Aorta (tissue), 5 donors: ENCODE measurements at regions not wholly inside any gene's neighbourhood (a gene's known extent, or its start where the extent isn't known, plus 50 kb on each side); places are given as distances from the start of the nearest gene placed in this dataset.

Experiments
- ATAC-seq: fragments of 200-7000 bp; cut with Tn5 transposase; one replicate; pipeline ENCODE4 v1.9.1; 2022; ENCODE audit warnings: moderate library complexity; ENCODE audit not compliant: low FRiP score
- DNase-seq, 2 donors: peaks; one replicate each; pipeline ENCODE4 v3.0.0-alpha.2; 2020
- H3K27ac ChIP-seq, 2 donors: one replicate each; pipeline ENCODE4 v1.5.1; 2013; ENCODE audit warnings: low read length in 2 of 2, mild to moderate bottlenecking in 2 of 2, moderate library complexity in 2 of 2, control low read depth in 1 of 2, inconsistent platforms in 1 of 2, low read depth in 1 of 2
- H3K27me3 ChIP-seq, 2 donors: one replicate each; pipeline ENCODE4 v1.6.1; 2013; ENCODE audit warnings: control low read depth in 1 of 2, low read length in 1 of 2, mild to moderate bottlenecking in 1 of 2, moderate library complexity in 1 of 2; ENCODE audit not compliant: insufficient read depth in 2 of 2, control insufficient read depth in 1 of 2
- H3K36me3 ChIP-seq, 2 donors: one replicate each; pipeline ENCODE4 v1.6.1; 2013; ENCODE audit warnings: control low read depth in 1 of 2, low read length in 1 of 2, mild to moderate bottlenecking in 1 of 2; ENCODE audit not compliant: insufficient read depth in 2 of 2, control insufficient read depth in 1 of 2
- H3K4me1 ChIP-seq, 2 donors: one replicate each; pipeline ENCODE4 v1.6.1; 2013; ENCODE audit warnings: low read length in 2 of 2, control low read depth in 1 of 2, mild to moderate bottlenecking in 1 of 2, moderate library complexity in 1 of 2; ENCODE audit not compliant: insufficient read depth in 2 of 2, control insufficient read depth in 1 of 2
- H3K4me3 ChIP-seq, 2 donors: one replicate each; pipeline ENCODE4 v1.5.1; 2013; ENCODE audit warnings: low read length in 2 of 2, control low read depth in 1 of 2, mild to moderate bottlenecking in 1 of 2
- H3K9me3 ChIP-seq: one replicate; pipeline ENCODE4 v1.6.1; 2013; ENCODE audit warnings: mild to moderate bottlenecking, low read length; ENCODE audit not compliant: control insufficient read depth
- WGBS, 2 donors: extraction: QIAGEN DNeasy Blood & Tissue Kit; methylation state at CpG; one replicate each; pipeline ENCODE4 v1.1.7; 2013; 5-methylcytosine and 5-hydroxymethylcytosine counted together
- intact Hi-C, 2 donors: fragments of 100-400 bp; cut with DNase I; formaldehyde crosslinking; loops; one replicate each; pipeline versions ENCODE4 v1.14.2 to v1.15.0; 2022
- donor health status: healthy with polysubstance abuse.
- donor health status: Bipolar disorder and iron deficiency.
- donor health status: DM: no; HTN: no; CAD: no.
- donor health status: DM: no; HTN: no; CAD: no.
- donor health status: DM: yes; HTN: yes; CAD: no.

DNA sequence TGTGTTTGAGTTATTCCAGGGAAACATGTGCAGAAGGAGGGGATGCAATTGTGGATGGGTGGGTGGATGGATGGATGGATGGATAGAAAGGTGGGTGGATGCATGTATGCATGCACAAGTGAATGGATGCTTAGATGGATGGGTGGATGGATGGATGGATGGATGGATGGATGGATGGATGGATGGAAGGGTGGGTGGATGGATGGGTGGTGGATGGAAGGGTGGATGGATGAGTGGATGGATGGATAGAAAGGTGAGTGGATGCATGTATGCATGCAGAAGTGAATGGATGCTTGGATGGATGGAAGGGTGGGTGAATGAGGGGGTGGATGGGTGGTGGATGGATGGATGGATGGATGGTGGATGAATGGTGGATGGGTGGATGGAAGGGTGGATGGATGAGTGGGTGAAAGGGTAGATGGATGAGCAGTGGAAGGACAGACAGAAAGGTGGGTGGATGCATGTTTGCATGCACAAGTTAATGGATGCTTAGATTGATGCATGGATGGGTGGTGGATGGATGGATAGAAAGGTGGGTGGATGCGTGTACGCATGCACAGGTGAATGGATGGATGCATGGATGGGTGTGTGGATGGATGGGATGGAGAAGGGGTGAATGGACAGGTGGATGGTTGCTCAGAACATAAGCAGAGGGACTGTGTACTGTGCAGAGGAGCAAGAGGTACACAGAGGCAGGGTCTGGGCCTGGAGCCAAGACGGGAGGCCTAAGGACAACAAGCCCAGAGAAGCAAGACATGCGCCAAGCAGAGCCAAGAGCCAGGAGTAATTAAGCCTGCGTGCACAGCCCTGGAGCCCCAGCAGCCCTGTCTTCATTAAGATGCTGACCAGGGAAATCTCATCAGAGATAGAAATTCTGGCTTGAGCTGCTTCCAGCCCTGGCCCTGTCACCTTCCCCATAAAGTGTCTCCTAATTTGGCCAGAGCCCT, 84.6 kb upstream of the PPP1R26 start:
- peaks cover 6% of the 10 kb centered on the region for H3K9me3 ChIP-seq
- ATAC-seq: no peak
- H3K27ac ChIP-seq: no peak overlapping the region
- DNase-seq: no peak
- intact Hi-C loops: no loop called here
- H3K27me3 ChIP-seq: no peaks in the 10 kb centered on the region
- no peak overlapping the region for H3K4me3 ChIP-seq
- 74 to 75% methylated on average over 5 of the region's 5 CpGs for WGBS, 2 donors
- H3K36me3 ChIP-seq: no peaks in the 10 kb centered on the region
- no peaks in the 10 kb centered on the region for H3K4me1 ChIP-seq

DNA sequence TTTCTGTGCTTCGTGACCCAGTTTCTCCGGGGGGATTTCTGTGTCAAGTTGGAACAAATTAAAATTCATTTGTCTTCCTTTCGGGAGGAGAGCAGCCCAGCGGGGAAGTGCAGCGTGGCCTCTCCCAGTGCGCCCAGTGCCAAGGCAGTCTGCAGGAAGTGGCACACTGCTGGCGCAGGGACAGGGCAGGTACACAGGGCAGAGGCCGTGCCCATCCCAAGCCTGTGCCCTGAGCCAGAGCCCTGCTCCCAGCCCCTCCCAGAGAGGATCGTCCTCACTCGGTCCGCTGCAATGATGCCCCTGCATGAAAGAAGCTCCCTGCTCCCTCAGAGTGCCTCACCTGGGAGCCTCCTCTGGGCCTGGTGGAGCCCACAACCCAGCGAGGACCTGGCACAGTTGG, 82.4 kb upstream of the PPP1R26 start:
- H3K36me3 ChIP-seq: no peaks in the 10 kb centered on the region
- WGBS, 2 donors: 94% methylated on average over 12 of the region's 12 CpGs
- H3K27ac ChIP-seq: no peak overlapping the region
- no peak overlapping the region for H3K4me3 ChIP-seq
- DNase-seq: no peak
- ATAC-seq: no peak
- intact Hi-C loops: no loop called here
- H3K27me3 ChIP-seq: no peaks in the 10 kb centered on the region
- peaks cover 6% of the 10 kb centered on the region for H3K9me3 ChIP-seq
- H3K4me1 ChIP-seq: no peaks in the 10 kb centered on the region

DNA sequence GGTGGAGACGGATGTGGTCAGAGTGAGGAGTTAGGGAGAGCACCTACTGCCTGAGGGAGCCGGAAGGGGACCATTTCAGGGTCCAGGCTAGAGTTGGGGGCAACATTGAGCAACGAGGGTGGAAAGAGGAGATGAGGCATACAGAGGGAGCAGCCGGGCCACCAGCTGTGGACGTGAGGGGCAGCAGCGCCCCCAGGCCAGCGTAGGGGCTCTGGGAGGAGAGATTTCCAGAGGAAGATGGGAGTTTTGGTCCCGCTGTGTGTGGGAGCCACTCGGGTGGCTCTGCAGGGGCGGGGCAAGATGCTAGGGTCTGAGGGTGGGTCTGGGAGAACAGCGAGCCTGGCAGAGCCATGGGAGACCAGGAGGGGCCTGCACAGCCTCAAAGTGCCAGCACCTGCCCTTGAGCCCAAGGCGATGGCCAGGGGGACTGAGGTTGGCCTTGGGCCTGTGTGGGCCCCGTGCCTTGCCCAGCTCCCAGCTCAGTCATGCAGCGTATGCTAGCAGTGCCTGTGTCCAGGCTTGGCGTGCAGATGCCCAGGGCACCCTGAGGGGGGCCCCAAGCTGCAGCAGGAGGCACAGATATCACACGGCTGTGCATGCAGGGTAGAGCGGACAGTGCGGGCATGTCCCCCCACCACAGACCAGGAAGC, 80.5 kb upstream of the PPP1R26 start:
- no peaks in the 10 kb centered on the region for H3K4me1 ChIP-seq
- H3K27me3 ChIP-seq: no peaks in the 10 kb centered on the region
- 62 to 65% methylated on average over 17 to 18 of the region's 18 CpGs for WGBS, 2 donors
- no peak overlapping the region for H3K27ac ChIP-seq
- H3K4me3 ChIP-seq: no peak overlapping the region
- no peak for DNase-seq
- ATAC-seq: no peak
- peaks cover 6% of the 10 kb centered on the region for H3K9me3 ChIP-seq
- no peaks in the 10 kb centered on the region for H3K36me3 ChIP-seq
- intact Hi-C loops: no loop called here

DNA sequence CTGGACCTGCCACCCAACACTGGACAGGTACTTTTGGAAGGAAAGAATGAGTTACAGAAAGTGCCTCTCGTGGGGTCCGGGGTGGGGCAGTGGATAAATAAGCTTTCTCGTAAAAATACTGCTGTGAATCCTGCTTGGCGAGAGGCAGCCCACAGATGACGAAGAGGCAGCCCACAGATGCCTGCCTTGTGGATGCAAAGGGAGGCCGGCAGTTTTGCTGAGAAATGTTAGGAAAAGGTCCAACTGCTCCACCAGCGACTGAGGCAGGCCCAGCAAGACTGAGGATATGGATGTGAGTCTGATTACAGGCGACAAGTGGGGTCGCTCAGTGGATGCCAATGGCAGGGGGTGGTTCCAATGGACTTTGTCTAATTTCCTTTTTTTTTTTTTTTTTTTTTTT, 79.1 kb upstream of the PPP1R26 start:
- Histone ChIP-seq H3K27ac (no peak overlapping the region), H3K9me3 (peaks cover 6% of the 10 kb centered on the region), H3K4me3 (no peak overlapping the region), H3K27me3 (no peaks in the 10 kb centered on the region), H3K4me1 (no peaks in the 10 kb centered on the region), H3K36me3 (no peaks in the 10 kb centered on the region)
- intact Hi-C loops: no loop called here
- 59 to 62% methylated on average over 9 of the region's 9 CpGs for WGBS, 2 donors
- no peak for DNase-seq
- no peak for ATAC-seq

DNA sequence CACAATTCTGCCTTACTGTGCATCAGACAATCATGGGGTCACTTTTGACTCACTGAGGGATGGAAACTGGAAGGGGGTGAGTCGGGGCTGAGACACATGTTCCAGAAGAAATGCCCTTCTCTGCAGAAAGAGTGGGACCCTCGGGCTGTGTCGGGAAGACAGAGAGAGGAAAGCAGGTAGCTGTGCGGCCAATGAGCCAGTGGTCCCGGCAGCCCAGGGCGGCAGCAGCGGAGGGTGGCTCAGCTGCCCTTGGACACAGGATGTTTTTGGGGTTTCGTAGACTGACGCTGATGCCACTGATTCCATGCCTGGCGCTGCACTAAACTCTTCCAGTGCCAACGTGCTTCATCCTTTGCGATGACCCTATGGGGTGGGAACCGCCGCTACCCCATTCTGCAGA, 78.4 kb upstream of the PPP1R26 start:
- H3K4me3 ChIP-seq: no peak overlapping the region
- H3K9me3 ChIP-seq: peaks cover 2% of the 10 kb centered on the region
- WGBS, 2 donors: 88 to 89% methylated on average over 14 of the region's 14 CpGs
- no peak overlapping the region for H3K27ac ChIP-seq
- DNase-seq (no peak), ATAC-seq (no peak)
- H3K4me1 ChIP-seq: no peaks in the 10 kb centered on the region
- no peaks in the 10 kb centered on the region for H3K36me3 ChIP-seq
- no peaks in the 10 kb centered on the region for H3K27me3 ChIP-seq
- intact Hi-C loops: no loop called here

DNA sequence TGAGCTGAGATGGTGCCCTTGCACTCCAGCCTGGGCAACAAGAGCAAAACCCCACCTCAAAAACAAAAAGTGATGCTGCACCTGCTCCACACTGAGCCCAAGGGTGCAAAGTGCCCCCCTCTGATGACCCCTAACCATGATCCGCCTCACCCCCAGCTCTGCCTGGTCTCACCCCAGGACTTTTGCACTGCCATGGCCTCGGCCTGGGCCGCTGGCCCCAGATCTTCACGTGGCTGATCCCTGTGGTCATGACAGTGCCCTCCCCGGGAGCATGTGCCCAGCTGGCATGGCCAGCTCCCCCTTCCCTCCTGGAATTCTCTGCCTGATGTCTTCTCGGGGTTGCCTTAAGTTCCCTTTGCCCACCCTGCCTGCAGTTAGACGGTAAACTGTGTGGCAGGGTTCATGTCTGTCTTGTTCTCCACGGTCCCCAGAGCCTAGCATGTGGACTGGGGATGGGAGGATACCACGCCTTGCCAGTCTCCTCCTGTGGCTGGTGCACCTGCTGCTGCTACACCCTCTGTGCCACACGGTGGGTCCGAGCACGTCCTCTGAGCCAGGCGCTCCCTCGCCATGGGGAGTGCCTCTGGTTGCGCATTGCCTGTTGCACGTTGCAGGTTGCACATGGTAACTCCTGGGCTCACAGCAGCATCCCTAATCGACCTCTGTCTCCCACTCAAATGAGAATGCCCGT, 77.4 kb upstream of the PPP1R26 start:
- no peaks in the 10 kb centered on the region for H3K4me1 ChIP-seq
- no peak overlapping the region for H3K4me3 ChIP-seq
- no peaks in the 10 kb centered on the region for H3K27me3 ChIP-seq
- H3K9me3 ChIP-seq: no peaks in the 10 kb centered on the region
- ATAC-seq (no peak), DNase-seq (no peak)
- H3K36me3 ChIP-seq: no peaks in the 10 kb centered on the region
- H3K27ac ChIP-seq: no peak overlapping the region
- intact Hi-C loops: no loop called here
- WGBS, 2 donors: 79 to 80% methylated on average over 18 of the region's 18 CpGs

DNA sequence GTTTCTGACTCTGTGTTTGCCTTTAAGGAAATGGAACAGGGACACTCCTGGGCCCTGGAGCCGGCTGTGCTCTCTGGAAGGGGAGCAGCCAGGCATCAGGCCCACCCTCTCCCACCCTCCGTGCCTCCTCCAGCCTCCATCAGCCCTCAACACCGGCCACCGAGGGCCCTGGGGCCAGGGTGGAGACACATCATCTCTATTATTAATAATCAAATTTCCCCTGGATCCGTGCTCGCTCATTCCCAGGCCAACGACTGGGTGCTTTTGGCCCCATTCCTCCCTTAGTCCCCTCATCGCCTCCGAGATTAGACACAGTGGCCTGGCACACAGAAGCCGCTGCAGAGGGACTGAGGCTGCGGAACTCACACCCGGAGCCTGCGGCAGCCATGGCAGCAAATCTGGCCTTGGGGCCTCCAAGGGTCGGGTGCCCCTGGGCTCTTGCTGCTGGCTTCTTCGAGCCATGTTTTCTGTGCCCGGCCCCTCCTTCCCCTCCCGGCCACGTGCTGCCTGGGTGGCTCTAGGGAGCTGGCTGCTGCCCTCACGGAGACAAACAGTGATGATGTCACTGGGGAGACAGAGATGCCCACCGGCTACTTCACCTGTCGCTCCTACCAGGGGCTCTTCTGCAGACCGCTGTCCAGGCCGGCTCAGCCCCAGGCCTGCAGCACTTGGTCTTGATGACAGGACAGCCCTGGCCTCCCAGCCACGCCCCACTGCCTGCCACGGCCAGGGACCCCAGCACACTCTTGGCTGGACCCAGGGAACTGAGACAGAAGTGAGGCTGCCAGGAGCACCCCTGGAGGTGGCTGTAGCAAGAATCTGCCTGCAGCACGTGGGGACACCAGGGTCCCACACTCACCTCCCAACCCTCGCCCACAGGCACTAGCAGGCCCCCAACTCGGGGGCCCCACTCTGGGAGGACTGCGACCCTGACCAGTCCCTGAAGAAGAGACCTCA, 76.6 kb upstream of the PPP1R26 start:
- H3K4me3 ChIP-seq: no peak overlapping the region
- H3K36me3 ChIP-seq: no peaks in the 10 kb centered on the region
- H3K4me1 ChIP-seq: no peaks in the 10 kb centered on the region
- intact Hi-C loops: no loop called here
- H3K9me3 ChIP-seq: peaks cover 3% of the 10 kb centered on the region
- no peaks in the 10 kb centered on the region for H3K27me3 ChIP-seq
- ATAC-seq (no peak), DNase-seq (no peak)
- 64 to 69% methylated on average over 28 to 29 of the region's 29 CpGs for WGBS, 2 donors
- H3K27ac ChIP-seq: no peak overlapping the region
